Endodermal cell (in vitro differentiated cells): ENCODE measurements at regions not wholly inside any gene's neighbourhood (a gene's known extent, or its start where the extent isn't known, plus 50 kb on each side); places are given as distances from the start of the nearest gene placed in this dataset.

Source experiments
- DNase-seq: peaks from one replicate; pipeline ENCODE4 v3.0.0-alpha.2; 2017
- H3K27ac ChIP-seq: 2 replicates; pipeline ENCODE4 v1.5.1; 2013; ENCODE audit warnings: mild to moderate bottlenecking, low read depth, low read length, moderate library complexity
- H3K27me3 ChIP-seq: 2 replicates; pipeline ENCODE4 v1.6.1; 2013; ENCODE audit warnings: mild to moderate bottlenecking, low read length, moderate library complexity; ENCODE audit not compliant: insufficient read depth, control insufficient read depth, poor library complexity, severe bottlenecking
- H3K36me3 ChIP-seq: 2 replicates; pipeline ENCODE4 v1.7.0; 2013; ENCODE audit warnings: mild to moderate bottlenecking, low read length, moderate library complexity; ENCODE audit not compliant: control insufficient read depth, insufficient read depth
- H3K4me1 ChIP-seq: one replicate; pipeline ENCODE4 v1.7.0; 2013; ENCODE audit warnings: low read length; ENCODE audit not compliant: control insufficient read depth, insufficient read depth
- H3K4me3 ChIP-seq: 2 replicates; pipeline ENCODE4 v1.5.1; 2013; ENCODE audit warnings: mild to moderate bottlenecking, low read length, moderate library complexity
- H3K9ac ChIP-seq: 2 replicates; pipeline ENCODE4 v1.6.1; 2013; ENCODE audit warnings: mild to moderate bottlenecking, low read length, moderate library complexity; ENCODE audit not compliant: poor library complexity, severe bottlenecking; ENCODE audit errors: extremely low read depth
- H3K9me3 ChIP-seq: 2 replicates; pipeline ENCODE4 v1.6.1; 2013; ENCODE audit warnings: mild to moderate bottlenecking, low read length, moderate library complexity; ENCODE audit not compliant: control insufficient read depth
- H3K27ac Mint-ChIP-seq: 2 replicates; pipeline ENCODE4 v1.8.0; 2020; ENCODE audit warnings: mixed read lengths
- H3K27me3 Mint-ChIP-seq: 2 replicates; pipeline ENCODE4 v1.8.0; 2021; ENCODE audit warnings: mild to moderate bottlenecking, mixed read lengths; ENCODE audit not compliant: insufficient read depth
- H3K36me3 Mint-ChIP-seq: 2 replicates; pipeline ENCODE4 v1.8.0; 2020; ENCODE audit warnings: low read depth, mixed read lengths
- H3K4me1 Mint-ChIP-seq: 2 replicates; pipeline ENCODE4 v1.8.0; 2020; ENCODE audit warnings: mixed read lengths
- H3K4me3 Mint-ChIP-seq: 2 replicates; pipeline ENCODE4 v1.8.0; 2020; ENCODE audit warnings: mild to moderate bottlenecking, moderate library complexity, mixed read lengths
- H3K9me3 Mint-ChIP-seq: 2 replicates; pipeline ENCODE4 v1.8.0; 2020; ENCODE audit warnings: mild to moderate bottlenecking, mixed read lengths
- CTCF ChIP-seq: fragments of 200-600 bp; sonication (generic); conservative IDR thresholded peaks from 2 replicates; pipeline ENCODE4 v1.5.0; 2021; ENCODE audit warnings: antibody characterized with exemption, mild to moderate bottlenecking
- WGBS, 2 experiments: methylation state at CpG; one replicate each; pipeline versions ENCODE4 v1.1.5 to v1.1.7; 2013; ENCODE audit warnings: missing lambda C conversion rate in 2 of 2, mixed read lengths in 1 of 2; ENCODE audit not compliant: insufficient coverage in 1 of 2, insufficient read length in 1 of 2; 5-methylcytosine and 5-hydroxymethylcytosine counted together

- H3K4me3 Mint-ChIP-seq, result no peak overlapping the region
- Histone ChIP-seq H3K9ac (no peak overlapping the region), H3K27me3 (no peaks in the 10 kb centered on the region), H3K9me3 (peaks cover 41% of the 10 kb centered on the region), H3K4me1 (no peaks in the 10 kb centered on the region), H3K36me3 (no peaks in the 10 kb centered on the region), H3K27ac (no peak overlapping the region), H3K4me3 (no peak overlapping the region)
- no peak overlapping the region for H3K27ac Mint-ChIP-seq
- H3K36me3 Mint-ChIP-seq, result no peaks in the 10 kb centered on the region
- H3K27me3 Mint-ChIP-seq, result no peaks in the 10 kb centered on the region
- H3K9me3 Mint-ChIP-seq, result no peaks in the 10 kb centered on the region
- no peaks in the 10 kb centered on the region for H3K4me1 Mint-ChIP-seq
- no peak for DNase-seq
- no peak for TF ChIP-seq CTCF
These were observed 422.0 kb downstream of the CBLN2 start for GRCh38 chr18:72122103-72122502.

GRCh38 chr18:72119082-72119481, 425.1 kb downstream of the CBLN2 start:
- H3K9me3 Mint-ChIP-seq, result no peaks in the 10 kb centered on the region
- DNase-seq, result no peak
- 86 to 92% methylated on average over 7 of the region's 7 CpGs for WGBS, 2 experiments
- H3K4me3 Mint-ChIP-seq, result no peak overlapping the region
- Histone ChIP-seq H3K4me3 (no peak overlapping the region), H3K4me1 (no peaks in the 10 kb centered on the region), H3K9me3 (peaks cover 44% of the 10 kb centered on the region), H3K36me3 (no peaks in the 10 kb centered on the region), H3K27me3 (no peaks in the 10 kb centered on the region), H3K9ac (no peak overlapping the region), H3K27ac (no peak overlapping the region)
- no peaks in the 10 kb centered on the region for H3K4me1 Mint-ChIP-seq
- no peak for TF ChIP-seq CTCF
- no peak overlapping the region for H3K27ac Mint-ChIP-seq
- no peaks in the 10 kb centered on the region for H3K27me3 Mint-ChIP-seq
- H3K36me3 Mint-ChIP-seq, result no peaks in the 10 kb centered on the region

- no peaks in the 10 kb centered on the region for H3K36me3 Mint-ChIP-seq
- WGBS, 2 experiments, result 80 to 83% methylated on average over 1 to 4 of the region's 4 CpGs
- Histone ChIP-seq H3K27me3 (no peaks in the 10 kb centered on the region), H3K4me1 (no peaks in the 10 kb centered on the region), H3K9me3 (peaks cover 38% of the 10 kb centered on the region), H3K27ac (no peak overlapping the region), H3K36me3 (no peaks in the 10 kb centered on the region), H3K4me3 (no peak overlapping the region), H3K9ac (no peak overlapping the region)
- DNase-seq, result no peak
- H3K27me3 Mint-ChIP-seq, result no peaks in the 10 kb centered on the region
- TF ChIP-seq CTCF, result no peak
- no peaks in the 10 kb centered on the region for H3K4me1 Mint-ChIP-seq
- H3K4me3 Mint-ChIP-seq, result no peak overlapping the region
- H3K9me3 Mint-ChIP-seq, result no peaks in the 10 kb centered on the region
- H3K27ac Mint-ChIP-seq, result no peak overlapping the region
These were observed 429.1 kb downstream of the CBLN2 start for GRCh38 chr18:72114801-72115594.
